Endothelial cell of umbilical vein (primary cell): ENCODE measurements at regions not wholly inside any gene's neighbourhood (a gene's known extent, or its start where the extent isn't known, plus 50 kb on each side); places are given as distances from the start of the nearest gene placed in this dataset.

Experiments
- BruUV-seq: library from RNA; stranded (reverse); fragments of 400-500 nt; replicated peaks from 2 replicates; lab custom pipeline; 2021; lab: Mats Ljungman, UMichigan
- CTCF ChIA-PET: fragments of 300-600, 350-600 bp; sonication (Branson Sonifier 250); formaldehyde crosslinking; loops from one replicate; lab custom pipeline; 2021; ENCODE audit warnings: antibody characterized with exemption, inconsistent platforms; lab: Charles Lee
- POLR2A ChIA-PET: fragments of 300-600, 350-600 bp; sonication (Branson Sonifier 250); formaldehyde crosslinking; loops from one replicate; lab custom pipeline; 2021; ENCODE audit warnings: antibody characterized with exemption, inconsistent platforms; lab: Charles Lee
- DNase-seq: peaks from one replicate; pipeline ENCODE4 v3.0.0-alpha.2; 2011; ENCODE audit warnings: low read depth, low spot score
- FAIRE-seq: peaks from 2 replicates; lab custom pipeline; 2011; peaks lifted over from hg19 to GRCh38; lab: Jason Lieb, UNC
- H2AFZ ChIP-seq: 2 replicates; pipeline ENCODE4 v1.6.0; 2012; ENCODE audit warnings: low read depth, low read length, control low read depth, inconsistent platforms
- H3K27ac ChIP-seq: 2 replicates; pipeline ENCODE4 v1.5.1; 2011; ENCODE audit warnings: low read depth, mild to moderate bottlenecking, control low read depth, low read length, moderate library complexity; ENCODE audit not compliant: insufficient read depth
- H3K27me3 ChIP-seq, 2 experiments: 2 replicates each; pipeline versions ENCODE4 v1.6.0 to v1.6.1; 2011; ENCODE audit warnings: low read length in 2 of 2, mixed read lengths in 1 of 2; ENCODE audit not compliant: control insufficient read depth in 2 of 2, insufficient read depth in 2 of 2
- H3K36me3 ChIP-seq, 2 experiments: 2 replicates in 1 of 2; 3 replicates in 1 of 2; pipeline ENCODE4 v1.5.1; 2011; ENCODE audit warnings: low read length in 2 of 2, mild to moderate bottlenecking in 1 of 2, moderate library complexity in 1 of 2; ENCODE audit not compliant: control insufficient read depth in 2 of 2, insufficient read depth in 2 of 2; ENCODE audit errors: extremely low read depth in 1 of 2
- H3K4me1 ChIP-seq: 3 replicates; pipeline ENCODE4 v1.5.1; 2011; ENCODE audit warnings: mild to moderate bottlenecking, low read length; ENCODE audit not compliant: control insufficient read depth, insufficient read depth; ENCODE audit errors: extremely low read depth
- H3K4me2 ChIP-seq: 2 replicates; pipeline ENCODE4 v1.6.1; 2011; ENCODE audit warnings: low read length, control low read depth, mixed read lengths; ENCODE audit not compliant: insufficient read depth
- H3K4me3 ChIP-seq, 3 experiments: fragments of 200-600 bp in 1 of 3; sonication (generic), shearing (Covaris generic) in 1 of 3; replicated peaks in 1 of 3; 2 replicates each; pipeline ENCODE4 v1.5.1; 2011 to 2016; ENCODE audit warnings: control low read depth in 3 of 3, low read length in 3 of 3, mild to moderate bottlenecking in 2 of 3, inconsistent platforms in 1 of 3, low read depth in 1 of 3, moderate library complexity in 1 of 3; ENCODE audit not compliant: insufficient read depth in 1 of 3
- H3K79me2 ChIP-seq: 2 replicates; pipeline ENCODE4 v1.6.0; 2012; ENCODE audit warnings: low read length, inconsistent platforms; ENCODE audit not compliant: control insufficient read depth, insufficient read depth
- H3K9ac ChIP-seq: replicated peaks from 2 replicates; pipeline ENCODE3; 2011; ENCODE audit warnings: low read length, control low read depth; ENCODE audit not compliant: insufficient read depth; ENCODE audit errors: extremely low read depth
- H3K9me1 ChIP-seq: replicated peaks from 3 replicates; pipeline ENCODE4 v1.6.0; 2011; ENCODE audit warnings: mild to moderate bottlenecking, low read length; ENCODE audit not compliant: control insufficient read depth, insufficient read depth; ENCODE audit errors: extremely low read depth
- H3K9me3 ChIP-seq: replicated peaks from 2 replicates; pipeline ENCODE4 v1.5.1; 2012; ENCODE audit warnings: low read length, inconsistent platforms; ENCODE audit not compliant: control insufficient read depth, insufficient read depth
- H4K20me1 ChIP-seq: replicated peaks from 2 replicates; pipeline ENCODE3; 2011; ENCODE audit warnings: mild to moderate bottlenecking, low read length; ENCODE audit not compliant: control insufficient read depth, insufficient read depth; ENCODE audit errors: extremely low read depth
- CTCF ChIP-seq, 2 donors: IDR thresholded peaks; 1 replicate in 1 of 2; 2 replicates in 1 of 2; pipeline ENCODE4 v1.5.1; 2011; ENCODE audit warnings: low read length in 2 of 2, mild to moderate bottlenecking in 2 of 2, moderate library complexity in 2 of 2, control low read depth in 1 of 2, inconsistent platforms in 1 of 2, low read depth in 1 of 2; ENCODE audit not compliant: insufficient read depth in 1 of 2; ENCODE audit errors: extremely low read depth in 1 of 2
- EZH2 ChIP-seq: IDR thresholded peaks from 2 replicates; pipeline ENCODE4 v1.6.1; 2012; ENCODE audit warnings: borderline replicate concordance, low read depth, mild to moderate bottlenecking, moderate library complexity, low read length, inconsistent platforms; ENCODE audit not compliant: severe bottlenecking
- FOS ChIP-seq: IDR thresholded peaks from 2 replicates; pipeline ENCODE4 v1.6.1; 2011; ENCODE audit warnings: mild to moderate bottlenecking, low read length, moderate library complexity, borderline replicate concordance; ENCODE audit not compliant: insufficient read depth
- GATA2 ChIP-seq: IDR thresholded peaks from 2 replicates; pipeline ENCODE4 v1.7.0; 2011; ENCODE audit warnings: low read depth, mild to moderate bottlenecking, moderate library complexity, mixed read lengths, low read length; ENCODE audit not compliant: insufficient read length, insufficient read depth
- JUN ChIP-seq: IDR thresholded peaks from 2 replicates; pipeline ENCODE4 v1.6.1; 2011; ENCODE audit warnings: borderline replicate concordance, low read depth; ENCODE audit not compliant: insufficient read length, insufficient read depth
- MYC ChIP-seq: IDR thresholded peaks from one replicate; pipeline ENCODE4 v1.6.1; 2011; ENCODE audit warnings: mild to moderate bottlenecking, low read depth, low read length
- POLR2A ChIP-seq: IDR thresholded peaks from 2 replicates; pipeline ENCODE4 v1.6.1; 2012; ENCODE audit warnings: low read depth, mild to moderate bottlenecking, control low read depth, low read length
- POLR2AphosphoS5 ChIP-seq: IDR thresholded peaks from 2 replicates; pipeline ENCODE4 v1.6.1; 2012; ENCODE audit warnings: low read depth, mild to moderate bottlenecking, control low read depth, low read length, moderate library complexity; ENCODE audit not compliant: insufficient read depth
- dilution Hi-C: fragments of 300-500 bp; cut with MboI; formaldehyde crosslinking; loops from one replicate; pipeline ENCODE4 v1.15.0; 2019; ENCODE audit warnings: low sequenced_read_pairs; ENCODE audit not compliant: extremely low pct_ligation_motif_present
- intact Hi-C: fragments of 100-400 bp; cut with micrococcal nuclease; formaldehyde crosslinking; loops from one replicate; pipeline ENCODE4 v1.10.0; 2022
- TF ChIP-seq, protein P1 (sequence below): IDR thresholded peaks from 2 replicates; pipeline ENCODE4 v1.6.1; 2011; ENCODE audit not compliant: insufficient read depth, insufficient read length

DNA sequence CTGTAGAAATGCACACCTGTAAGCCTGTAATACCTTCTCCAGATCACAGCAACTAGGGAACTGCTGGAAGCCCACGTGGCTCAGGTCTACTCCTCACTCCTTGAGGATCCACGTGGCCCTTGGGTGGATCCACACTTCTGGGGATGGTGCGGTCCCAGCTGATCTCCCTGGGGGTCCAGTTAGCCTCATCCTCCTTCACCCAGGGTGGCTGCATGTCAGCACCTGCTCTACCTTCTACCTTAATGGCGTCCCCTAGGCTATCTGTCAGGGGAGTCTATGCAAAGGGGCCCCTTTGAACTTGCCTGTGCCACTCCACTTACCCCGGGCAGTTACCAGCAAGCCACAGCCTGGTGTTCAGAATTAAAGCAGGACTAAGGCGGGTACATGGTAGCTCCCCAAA lies 284.7 kb downstream of the MYCN start:
- intact Hi-C loops (no loop called here), dilution Hi-C loops (no loop called here)
- no peak for FAIRE-seq

GRCh38 chr2:16224298-16225045 lies 284.1 kb downstream of the MYCN start:
- H4K20me1 ChIP-seq: no peaks in the 10 kb centered on the region
- H3K4me1 ChIP-seq: no peaks in the 10 kb centered on the region
- no TSS peak for BruUV-seq
- H3K9me1 ChIP-seq: no peaks in the 10 kb centered on the region
- intact Hi-C loops: no loop called here
- H2AFZ ChIP-seq: no peak overlapping the region
- H3K36me3 ChIP-seq: no peaks in the 10 kb centered on the region
- no peak for FAIRE-seq
- no peaks in the 10 kb centered on the region for H3K79me2 ChIP-seq
- H3K27ac ChIP-seq: no peak overlapping the region
- no peak for DNase-seq
- ChIA-PET POLR2A (no interaction called here), CTCF (no interaction called here)
- no peak overlapping the region for H3K4me2 ChIP-seq
- no peak for TF ChIP-seq POLR2AphosphoS5
- no peak for TF ChIP-seq EZH2
- TF ChIP-seq MYC: no peak
- no peak for TF ChIP-seq JUN
- TF ChIP-seq, protein P1, sequence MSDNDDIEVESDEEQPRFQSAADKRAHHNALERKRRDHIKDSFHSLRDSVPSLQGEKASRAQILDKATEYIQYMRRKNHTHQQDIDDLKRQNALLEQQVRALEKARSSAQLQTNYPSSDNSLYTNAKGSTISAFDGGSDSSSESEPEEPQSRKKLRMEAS: no peak
- no peak for TF ChIP-seq POLR2A
- TF ChIP-seq GATA2: no peak
- TF ChIP-seq CTCF (IDR thresholded peaks at IDR 0.05; ENCODE audit: extremely low read depth in 1 of 2, insufficient read depth in 1 of 2, low read depth in 1 of 2, low read length in 2 of 2): no peak
- no peak for TF ChIP-seq FOS
- H3K27me3 ChIP-seq: no peaks in the 10 kb centered on the region
- no peak overlapping the region for H3K4me3 ChIP-seq
- H3K9me3 ChIP-seq: no peaks in the 10 kb centered on the region
- H3K9ac ChIP-seq: no peak overlapping the region
- dilution Hi-C loops: no loop called here

More for the DNA sequence above, 284.7 kb downstream of the MYCN start:
- H3K4me2 ChIP-seq: no peak overlapping the region
- no peaks in the 10 kb centered on the region for H4K20me1 ChIP-seq
- DNase-seq: no peak
- TF ChIP-seq POLR2A: no peak
- no peak overlapping the region for H3K27ac ChIP-seq
- ChIA-PET POLR2A (no interaction called here), CTCF (no interaction called here)
- no peaks in the 10 kb centered on the region for H3K79me2 ChIP-seq
- H3K9me3 ChIP-seq: no peaks in the 10 kb centered on the region
- H3K36me3 ChIP-seq: no peaks in the 10 kb centered on the region
- H3K4me1 ChIP-seq: no peaks in the 10 kb centered on the region
- BruUV-seq: no TSS peak
- no peak overlapping the region for H3K9ac ChIP-seq
- no peak overlapping the region for H2AFZ ChIP-seq
- H3K27me3 ChIP-seq: no peaks in the 10 kb centered on the region
- no peaks in the 10 kb centered on the region for H3K9me1 ChIP-seq
- H3K4me3 ChIP-seq: no peak overlapping the region
